ENCODE measurements at regions not wholly inside any gene's neighbourhood (a gene's known extent, or its start where the extent isn't known, plus 50 kb on each side); places are given as distances from the start of the nearest gene placed in this dataset.
"Not testable (repeated sequence)": the region's sequence is repeated elsewhere in the genome, so short reads cannot be mapped to it uniquely, and the experiment has no call there.

DNA sequence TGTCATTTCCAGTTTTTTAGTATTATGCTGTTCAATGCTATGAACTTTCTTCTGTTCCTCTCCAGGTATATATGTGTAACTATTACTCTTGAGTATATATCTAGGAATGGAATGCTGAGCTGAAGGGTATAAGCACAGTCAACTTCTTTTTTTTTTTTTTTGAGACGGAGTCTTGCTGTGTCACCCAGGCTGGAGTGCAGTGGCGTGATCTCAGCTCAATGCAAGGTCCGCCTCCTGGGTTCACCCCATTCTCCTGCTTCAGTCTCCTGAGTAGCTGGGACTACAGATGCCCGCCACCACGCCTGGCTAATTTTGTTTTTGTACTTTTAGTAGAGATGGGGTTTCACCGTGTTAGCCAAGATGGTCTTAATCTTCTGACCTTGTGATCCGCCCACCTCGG lies 110.5 kb downstream of the DACT1 start:
- not testable (repeated sequence) for TF ChIP-seq POLR2A, CTCF (IDR thresholded peaks at IDR 0.05)
